ENCODE measurements at regions not wholly inside any gene's neighbourhood (a gene's known extent, or its start where the extent isn't known, plus 50 kb on each side); places are given as distances from the start of the nearest gene placed in this dataset.

DNA sequence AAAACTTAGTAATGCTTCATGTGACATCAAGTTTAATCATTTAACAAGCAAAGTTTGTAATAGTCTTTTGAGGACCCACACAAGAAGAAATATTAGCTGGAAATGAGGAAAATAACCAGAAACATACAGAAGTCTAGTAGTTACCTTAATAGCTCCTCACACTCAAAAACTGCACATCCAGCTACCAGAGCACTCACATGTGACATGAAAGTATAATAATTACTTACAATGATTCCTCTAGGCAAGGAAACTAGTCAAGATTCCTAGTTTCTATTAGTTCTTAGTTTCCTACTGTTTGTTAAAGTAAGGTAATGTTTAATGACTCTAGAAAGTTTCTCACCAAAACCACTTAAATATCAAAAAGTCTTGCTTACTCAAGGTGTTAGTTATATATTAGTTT is 335.8 kb downstream of the RAD51AP2 start:
- TF ChIP-seq CTCF (IDR thresholded peaks at IDR 0.05) = no peak
- H3K4me1 ChIP-seq = no peaks in the 10 kb centered on the region
- no peaks in the 10 kb centered on the region for H3K9me3 ChIP-seq
- H3K36me3 ChIP-seq = no peaks in the 10 kb centered on the region
- H3K4me3 ChIP-seq = no peak overlapping the region
- H3K27ac ChIP-seq = no peak overlapping the region
- no peaks in the 10 kb centered on the region for H3K27me3 ChIP-seq
- no peak for DNase-seq (ENCODE audit: low spot score)

DNA sequence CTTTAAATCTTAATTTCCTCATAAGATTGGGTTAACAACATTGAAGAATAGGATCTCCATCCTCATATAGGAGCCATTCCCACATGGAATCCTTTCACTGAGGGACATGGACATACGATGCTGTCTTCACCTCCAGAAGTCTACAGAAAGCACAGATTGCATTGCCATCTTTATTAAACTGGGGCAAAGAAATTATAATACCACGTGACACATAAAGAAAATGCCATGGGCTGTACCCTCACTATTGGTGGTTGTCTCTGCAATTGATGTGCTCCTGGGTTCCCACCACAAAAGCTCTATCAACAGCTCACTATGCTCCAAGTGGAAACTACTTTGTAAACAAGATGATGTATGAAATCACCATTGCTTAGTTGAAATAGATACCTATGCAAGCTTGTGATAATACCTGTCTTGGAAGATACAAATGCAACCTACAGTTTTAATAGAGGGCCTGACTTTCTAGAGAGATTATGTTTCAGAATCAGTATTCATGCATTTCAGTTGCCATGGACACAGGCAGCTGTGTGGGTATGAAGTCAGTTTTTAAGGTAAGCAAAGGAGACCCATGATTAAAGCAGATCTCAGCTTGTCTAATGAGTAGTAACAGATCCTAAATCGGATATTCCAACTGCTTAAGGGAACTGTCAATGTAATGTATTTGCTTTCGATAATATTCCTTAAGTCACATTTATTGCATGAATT is 337.0 kb downstream of the RAD51AP2 start:
- H3K9me3 ChIP-seq = no peaks in the 10 kb centered on the region
- no peak overlapping the region for H3K27ac ChIP-seq
- no peak overlapping the region for H3K4me3 ChIP-seq
- no peaks in the 10 kb centered on the region for H3K27me3 ChIP-seq
- no peaks in the 10 kb centered on the region for H3K36me3 ChIP-seq
- H3K4me1 ChIP-seq = no peaks in the 10 kb centered on the region
- DNase-seq (ENCODE audit: low spot score) = no peak
- no peak for TF ChIP-seq CTCF (IDR thresholded peaks at IDR 0.05)

- no peak for TF ChIP-seq CTCF (IDR thresholded peaks at IDR 0.05)
Measured at GRCh38 chr2:17179145-17179808, 339.0 kb downstream of the RAD51AP2 start.

GRCh38 chr2:17177088-17177487 is 341.2 kb downstream of the RAD51AP2 start:
- H3K27ac ChIP-seq = no peak overlapping the region

More at GRCh38 chr2:17179145-17179808, 339.0 kb downstream of the RAD51AP2 start:
- Histone ChIP-seq H3K9me3 (no peaks in the 10 kb centered on the region), H3K4me1 (no peaks in the 10 kb centered on the region), H3K4me3 (no peak overlapping the region), H3K36me3 (no peaks in the 10 kb centered on the region), H3K27ac (no peak overlapping the region), H3K27me3 (no peaks in the 10 kb centered on the region)
- no peak for DNase-seq (ENCODE audit: low spot score)

DNA sequence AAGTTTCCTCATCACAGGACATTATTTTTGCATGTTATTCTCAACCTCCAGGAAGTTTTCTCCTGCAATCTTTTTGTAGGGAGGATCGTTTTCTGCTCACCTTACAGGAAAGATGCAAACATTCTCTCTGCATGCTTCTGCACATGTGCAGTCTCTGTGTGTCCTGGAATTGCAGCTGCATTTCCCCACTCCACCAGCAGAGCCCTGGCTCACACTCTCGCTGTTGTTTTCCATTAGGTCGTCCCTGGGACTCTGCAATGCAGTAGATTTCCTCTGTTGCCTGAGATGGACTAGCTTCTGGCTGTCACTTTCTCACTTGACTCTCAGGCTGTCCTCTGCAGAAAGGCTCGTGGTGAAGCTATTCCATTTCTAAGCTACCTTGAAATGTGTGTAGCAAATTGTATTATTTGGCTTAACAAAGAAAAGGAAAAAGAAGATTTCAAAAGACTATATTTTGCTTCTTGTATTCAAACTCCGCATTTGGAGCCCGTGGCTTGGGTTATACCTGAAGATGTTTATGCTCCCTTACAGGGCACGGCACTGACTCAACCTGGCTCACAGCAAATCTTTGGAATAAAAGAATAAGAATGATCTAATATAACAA is 346.7 kb downstream of the RAD51AP2 start:
- Histone ChIP-seq H3K9me3 (no peaks in the 10 kb centered on the region), H3K27ac (no peak overlapping the region), H3K36me3 (no peaks in the 10 kb centered on the region), H3K4me3 (no peak overlapping the region), H3K27me3 (no peaks in the 10 kb centered on the region), H3K4me1 (no peaks in the 10 kb centered on the region)
- TF ChIP-seq CTCF (IDR thresholded peaks at IDR 0.05) = peak; percentile 28 to 62
- DNase-seq (ENCODE audit: low spot score) = no peak

More at GRCh38 chr2:17177088-17177487, 341.2 kb downstream of the RAD51AP2 start:
- no peak for DNase-seq (ENCODE audit: low spot score)
- Histone ChIP-seq H3K4me3 (no peak overlapping the region), H3K27me3 (no peaks in the 10 kb centered on the region), H3K4me1 (no peaks in the 10 kb centered on the region), H3K36me3 (no peaks in the 10 kb centered on the region), H3K9me3 (no peaks in the 10 kb centered on the region)
- no peak for TF ChIP-seq CTCF (IDR thresholded peaks at IDR 0.05)

Data from right atrium auricular region (tissue), 2 donors.